Kidney epithelial cell (primary cell): ENCODE measurements at regions not wholly inside any gene's neighbourhood (a gene's known extent, or its start where the extent isn't known, plus 50 kb on each side); places are given as distances from the start of the nearest gene placed in this dataset.

Experiments used
- DNase-seq: peaks from one replicate; pipeline ENCODE4 v3.0.0-alpha.2; 2010; ENCODE audit warnings: low read depth
- H3K27me3 ChIP-seq: 2 replicates; pipeline ENCODE4 v1.6.0; 2011; ENCODE audit warnings: low read length; ENCODE audit not compliant: control insufficient read depth, insufficient read depth
- H3K36me3 ChIP-seq: 2 replicates; pipeline ENCODE4 v1.5.1; 2011; ENCODE audit warnings: low read length; ENCODE audit not compliant: control insufficient read depth, insufficient read depth
- H3K4me3 ChIP-seq: 2 replicates; pipeline ENCODE4 v1.5.1; 2011; ENCODE audit warnings: low read depth, mild to moderate bottlenecking, control low read depth, low read length
- TF ChIP-seq, protein P1 (sequence below): IDR thresholded peaks from 2 replicates; pipeline ENCODE4 v1.5.1; 2011; ENCODE audit warnings: mild to moderate bottlenecking, moderate library complexity, low read length, control low read depth, inconsistent platforms; ENCODE audit not compliant: insufficient read depth, poor library complexity, severe bottlenecking

- no peak for DNase-seq
- TF ChIP-seq, protein P1, sequence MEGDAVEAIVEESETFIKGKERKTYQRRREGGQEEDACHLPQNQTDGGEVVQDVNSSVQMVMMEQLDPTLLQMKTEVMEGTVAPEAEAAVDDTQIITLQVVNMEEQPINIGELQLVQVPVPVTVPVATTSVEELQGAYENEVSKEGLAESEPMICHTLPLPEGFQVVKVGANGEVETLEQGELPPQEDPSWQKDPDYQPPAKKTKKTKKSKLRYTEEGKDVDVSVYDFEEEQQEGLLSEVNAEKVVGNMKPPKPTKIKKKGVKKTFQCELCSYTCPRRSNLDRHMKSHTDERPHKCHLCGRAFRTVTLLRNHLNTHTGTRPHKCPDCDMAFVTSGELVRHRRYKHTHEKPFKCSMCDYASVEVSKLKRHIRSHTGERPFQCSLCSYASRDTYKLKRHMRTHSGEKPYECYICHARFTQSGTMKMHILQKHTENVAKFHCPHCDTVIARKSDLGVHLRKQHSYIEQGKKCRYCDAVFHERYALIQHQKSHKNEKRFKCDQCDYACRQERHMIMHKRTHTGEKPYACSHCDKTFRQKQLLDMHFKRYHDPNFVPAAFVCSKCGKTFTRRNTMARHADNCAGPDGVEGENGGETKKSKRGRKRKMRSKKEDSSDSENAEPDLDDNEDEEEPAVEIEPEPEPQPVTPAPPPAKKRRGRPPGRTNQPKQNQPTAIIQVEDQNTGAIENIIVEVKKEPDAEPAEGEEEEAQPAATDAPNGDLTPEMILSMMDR: no peak
- Histone ChIP-seq H3K27me3 (no peaks in the 10 kb centered on the region), H3K36me3 (no peaks in the 10 kb centered on the region), H3K4me3 (no peak overlapping the region)
These were observed 86.1 kb downstream of the TMEM167A start for GRCh38 chr5:82991059-82991458.

DNA sequence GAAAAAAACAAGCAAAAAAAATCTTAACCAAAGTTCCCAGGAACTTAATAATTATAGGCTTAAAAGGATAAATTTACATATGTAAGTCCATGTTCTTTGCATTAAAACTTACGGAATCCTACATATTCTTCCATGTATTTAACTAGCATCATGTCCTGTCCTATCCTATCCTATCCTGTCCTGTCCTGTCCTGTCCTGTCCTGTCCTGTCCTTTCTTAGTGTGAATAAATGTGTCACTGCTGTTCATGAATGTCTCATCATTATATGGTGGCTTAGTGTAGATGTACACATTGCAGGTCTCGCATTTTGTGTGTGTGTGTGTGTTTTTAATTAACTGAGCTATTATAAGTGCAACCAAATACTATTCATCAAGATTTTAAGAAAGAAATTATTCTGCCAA is 90.0 kb downstream of the TMEM167A start:
- no peak for DNase-seq
- TF ChIP-seq, protein P1: no peak
- no peaks in the 10 kb centered on the region for H3K27me3 ChIP-seq
- H3K4me3 ChIP-seq: no peak overlapping the region
- no peaks in the 10 kb centered on the region for H3K36me3 ChIP-seq

- TF ChIP-seq, protein P1: no peak
- Histone ChIP-seq H3K4me3 (no peak overlapping the region), H3K36me3 (no peaks in the 10 kb centered on the region), H3K27me3 (no peaks in the 10 kb centered on the region)
- DNase-seq: no peak
These were observed 90.8 kb downstream of the TMEM167A start for GRCh38 chr5:82986404-82986803.

DNA sequence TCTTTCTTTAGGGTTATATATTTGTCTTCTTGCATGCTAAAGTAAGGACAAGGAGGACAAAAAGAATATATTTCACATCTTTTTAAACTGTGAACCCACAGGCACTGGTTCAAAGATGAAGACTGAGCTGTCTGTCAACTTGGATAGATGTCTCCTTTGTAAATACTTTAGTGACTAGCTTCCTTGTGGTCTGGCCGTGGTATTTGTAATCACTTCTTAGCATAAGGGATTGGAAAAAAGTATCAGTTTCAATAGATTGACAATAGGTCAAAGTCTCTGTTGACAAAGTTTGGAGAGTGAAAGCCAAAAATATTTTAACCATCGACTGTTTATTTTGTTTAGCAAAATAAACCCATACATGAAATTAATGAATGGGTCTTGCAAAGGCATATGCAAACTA is 91.4 kb downstream of the TMEM167A start:
- no peak for DNase-seq
- TF ChIP-seq, protein P1: no peak
- Histone ChIP-seq H3K36me3 (no peaks in the 10 kb centered on the region), H3K27me3 (no peaks in the 10 kb centered on the region), H3K4me3 (no peak overlapping the region)

DNA sequence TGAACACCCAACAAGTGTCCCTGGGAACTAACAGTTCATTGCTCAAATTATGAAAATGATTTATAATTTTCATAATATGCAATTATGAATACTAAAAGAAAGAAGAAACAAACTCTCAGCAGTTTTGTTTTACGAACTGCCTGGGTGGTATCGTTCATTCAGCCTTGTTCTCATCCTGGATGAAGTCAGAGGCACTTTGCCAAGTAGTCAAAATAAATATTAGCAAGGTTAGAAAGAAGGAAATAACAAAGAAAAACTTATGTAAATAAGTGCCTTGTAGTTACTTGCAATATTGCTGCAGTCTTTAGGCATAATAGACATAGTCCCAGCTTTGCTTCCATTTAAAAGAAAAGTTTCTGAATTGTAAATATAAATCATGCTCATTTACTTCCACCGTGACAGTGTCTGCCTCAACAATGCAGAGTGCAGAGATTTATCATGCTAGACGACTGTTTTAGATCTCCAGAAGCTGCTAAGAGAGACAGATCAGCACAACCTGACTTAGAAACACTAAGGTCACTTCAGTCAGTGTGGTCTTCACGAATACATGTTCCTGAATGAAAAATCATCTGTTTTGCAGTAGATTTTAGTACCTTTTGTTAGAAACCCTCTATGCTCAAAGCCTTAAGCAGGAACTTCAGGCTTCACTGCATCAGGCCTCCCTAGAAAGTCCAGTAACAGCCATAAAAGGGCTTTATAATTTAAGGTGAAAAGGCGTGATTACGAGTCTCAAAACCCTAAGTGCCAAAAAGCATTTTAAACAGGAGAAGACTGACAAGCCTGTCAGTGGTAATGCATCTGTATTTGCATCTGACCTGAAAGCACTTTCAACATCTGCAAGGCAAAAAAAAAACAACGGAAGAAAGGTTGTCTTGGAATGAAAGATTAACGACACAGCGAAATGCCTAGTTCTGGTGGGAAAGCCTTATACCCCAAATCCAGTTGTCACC is 92.1 kb downstream of the TMEM167A start:
- DNase-seq: no peak
- TF ChIP-seq, protein P1: no peak
- no peaks in the 10 kb centered on the region for H3K36me3 ChIP-seq

More for the DNA sequence above, 92.1 kb downstream of the TMEM167A start:
- Histone ChIP-seq H3K4me3 (no peak overlapping the region), H3K27me3 (no peaks in the 10 kb centered on the region)
